HFFc6 (cell line): ENCODE measurements at regions not wholly inside any gene's neighbourhood (a gene's known extent, or its start where the extent isn't known, plus 50 kb on each side); places are given as distances from the start of the nearest gene placed in this dataset.

Experiments used
- DNase-seq: peaks from one replicate; pipeline ENCODE4 v3.0.0-alpha.2; 2018
- H3K27ac Mint-ChIP-seq: 2 replicates; pipeline ENCODE4 v1.8.0; 2020; ENCODE audit warnings: mild to moderate bottlenecking, mixed read lengths
- H3K27me3 Mint-ChIP-seq: 2 replicates; pipeline ENCODE4 v1.8.0; 2021; ENCODE audit warnings: mild to moderate bottlenecking, moderate library complexity, mixed read lengths; ENCODE audit not compliant: insufficient read depth
- H3K36me3 Mint-ChIP-seq: 2 replicates; pipeline ENCODE4 v1.8.0; 2021; ENCODE audit warnings: low read depth, mixed read lengths
- H3K4me1 Mint-ChIP-seq: 2 replicates; pipeline ENCODE4 v1.8.0; 2020; ENCODE audit warnings: low read depth, mixed read lengths
- H3K4me3 Mint-ChIP-seq: 2 replicates; pipeline ENCODE4 v1.8.0; 2020; ENCODE audit warnings: mild to moderate bottlenecking, moderate library complexity, mixed read lengths
- H3K9me3 Mint-ChIP-seq: 2 replicates; pipeline ENCODE4 v1.8.0; 2020; ENCODE audit warnings: mild to moderate bottlenecking, mixed read lengths
- TF ChIP-seq, protein P1 (sequence below): fragments of 200-600 bp; sonication (generic); IDR thresholded peaks from 2 replicates; pipeline ENCODE4 v1.5.0; 2021; ENCODE audit warnings: antibody characterized with exemption, mild to moderate bottlenecking

DNA sequence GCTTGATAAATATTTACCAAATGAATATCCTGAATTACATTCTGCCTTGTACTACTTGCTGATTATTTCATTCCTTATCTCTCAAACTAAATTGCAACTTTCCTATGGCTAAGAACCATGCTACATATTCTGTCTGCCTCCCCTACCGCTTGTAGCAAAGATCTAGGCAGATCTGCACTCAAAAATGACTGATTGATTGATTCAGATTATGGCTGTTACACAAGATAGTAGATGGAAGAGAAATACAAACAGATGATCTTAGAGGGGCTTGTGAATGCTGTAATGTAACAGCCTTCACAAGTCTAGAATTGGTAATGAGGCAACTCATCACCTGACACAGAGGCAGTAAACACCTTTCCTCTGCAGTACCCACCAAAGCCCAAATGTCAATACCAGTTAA, 446.1 kb downstream of the PRELID2 start:
- DNase-seq, result no peak
- Mint-ChIP-seq H3K36me3 (no peaks in the 10 kb centered on the region; the same call in 1 of the 2 replicates), H3K4me3 (no peak overlapping the region), H3K9me3 (peaks cover 7% of the 10 kb centered on the region; the same call in 1 of the 2 replicates), H3K27me3 (no peaks in the 10 kb centered on the region), H3K27ac (no peak overlapping the region), H3K4me1 (no peaks in the 10 kb centered on the region)
- TF ChIP-seq, protein P1, sequence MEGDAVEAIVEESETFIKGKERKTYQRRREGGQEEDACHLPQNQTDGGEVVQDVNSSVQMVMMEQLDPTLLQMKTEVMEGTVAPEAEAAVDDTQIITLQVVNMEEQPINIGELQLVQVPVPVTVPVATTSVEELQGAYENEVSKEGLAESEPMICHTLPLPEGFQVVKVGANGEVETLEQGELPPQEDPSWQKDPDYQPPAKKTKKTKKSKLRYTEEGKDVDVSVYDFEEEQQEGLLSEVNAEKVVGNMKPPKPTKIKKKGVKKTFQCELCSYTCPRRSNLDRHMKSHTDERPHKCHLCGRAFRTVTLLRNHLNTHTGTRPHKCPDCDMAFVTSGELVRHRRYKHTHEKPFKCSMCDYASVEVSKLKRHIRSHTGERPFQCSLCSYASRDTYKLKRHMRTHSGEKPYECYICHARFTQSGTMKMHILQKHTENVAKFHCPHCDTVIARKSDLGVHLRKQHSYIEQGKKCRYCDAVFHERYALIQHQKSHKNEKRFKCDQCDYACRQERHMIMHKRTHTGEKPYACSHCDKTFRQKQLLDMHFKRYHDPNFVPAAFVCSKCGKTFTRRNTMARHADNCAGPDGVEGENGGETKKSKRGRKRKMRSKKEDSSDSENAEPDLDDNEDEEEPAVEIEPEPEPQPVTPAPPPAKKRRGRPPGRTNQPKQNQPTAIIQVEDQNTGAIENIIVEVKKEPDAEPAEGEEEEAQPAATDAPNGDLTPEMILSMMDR, result no peak

DNA sequence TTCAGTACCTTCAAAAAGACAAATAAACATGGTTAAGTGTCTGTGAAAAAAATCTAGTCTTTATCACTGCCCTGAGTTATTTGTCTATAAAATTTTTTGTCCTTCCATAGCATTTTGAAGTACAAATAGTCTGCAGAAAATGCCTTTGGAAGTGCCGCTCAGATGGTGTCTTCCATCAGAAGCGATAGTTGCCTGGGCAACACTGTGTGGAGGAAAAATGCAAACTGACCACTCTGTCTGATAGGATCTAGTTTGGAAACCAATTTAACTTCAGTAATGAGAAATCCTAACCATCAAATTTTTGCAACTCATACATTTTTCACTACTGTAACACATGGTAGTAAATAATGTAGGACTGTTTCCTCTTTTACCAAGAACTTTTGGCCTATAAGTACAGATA, 449.9 kb downstream of the PRELID2 start:
- Mint-ChIP-seq H3K36me3 (peaks cover 14% of the 10 kb centered on the region), H3K4me3 (no peak overlapping the region), H3K27me3 (no peaks in the 10 kb centered on the region), H3K9me3 (peaks cover 12% of the 10 kb centered on the region), H3K4me1 (no peaks in the 10 kb centered on the region), H3K27ac (no peak overlapping the region)
- DNase-seq, result peak; percentile 25
- TF ChIP-seq, protein P1, result no peak

DNA sequence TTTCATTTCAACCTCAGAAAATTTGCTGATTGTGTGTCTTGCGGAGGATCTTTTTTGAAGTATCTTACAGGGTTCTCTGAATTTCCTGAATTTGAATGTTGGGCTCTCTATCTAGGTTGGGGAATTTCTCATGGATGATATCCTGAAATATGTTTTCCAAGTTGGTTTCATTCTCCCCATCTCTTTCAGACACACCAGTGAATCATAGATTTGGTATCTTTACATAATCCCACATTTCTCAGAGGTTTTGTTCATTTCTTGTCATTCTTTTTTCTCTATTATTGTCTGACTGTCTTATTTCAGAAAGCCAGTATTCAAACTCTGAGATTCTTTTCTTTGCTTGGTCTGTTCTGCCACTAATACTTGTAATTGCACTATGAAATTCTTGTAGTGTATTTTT, 456.9 kb downstream of the PRELID2 start:
- DNase-seq, result no peak
- H3K27ac Mint-ChIP-seq, result no peak overlapping the region

DNA sequence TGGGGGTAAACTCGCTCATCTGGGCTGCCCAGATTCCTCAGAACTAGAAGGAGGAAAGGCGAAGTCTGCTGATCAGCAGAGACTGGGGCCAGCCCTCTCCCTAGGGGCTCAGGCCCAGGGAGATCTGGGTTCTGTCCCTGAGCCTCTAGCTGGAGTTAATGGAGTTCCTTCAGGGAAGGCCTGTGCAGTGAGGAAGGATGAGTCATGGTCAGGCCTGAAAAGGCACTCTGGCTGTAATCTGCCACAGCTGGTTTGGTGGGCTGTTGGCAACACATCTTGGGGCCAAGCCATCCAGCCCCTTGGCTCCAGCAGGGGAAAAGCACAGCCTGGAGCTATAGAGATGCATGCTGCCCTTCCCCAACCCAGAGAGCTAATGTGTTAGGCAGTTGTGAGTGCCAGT, 459.6 kb downstream of the PRELID2 start:
- Mint-ChIP-seq H3K27me3 (no peaks in the 10 kb centered on the region), H3K36me3 (peaks cover 73% of the 10 kb centered on the region), H3K9me3 (peaks cover 77% of the 10 kb centered on the region), H3K27ac (no peak overlapping the region), H3K4me1 (peaks cover 7% of the 10 kb centered on the region; the same call in 1 of the 2 replicates), H3K4me3 (no peak overlapping the region)
- TF ChIP-seq, protein P1, result no peak
- no peak for DNase-seq

More for the DNA sequence above, 456.9 kb downstream of the PRELID2 start:
- peaks cover 67% of the 10 kb centered on the region for H3K9me3 Mint-ChIP-seq
- H3K4me1 Mint-ChIP-seq, result peaks cover 7% of the 10 kb centered on the region; the same call in 1 of the 2 replicates
- H3K4me3 Mint-ChIP-seq, result no peak overlapping the region
- TF ChIP-seq, protein P1, result no peak
- peaks cover 65% of the 10 kb centered on the region for H3K36me3 Mint-ChIP-seq
- no peaks in the 10 kb centered on the region for H3K27me3 Mint-ChIP-seq

DNA sequence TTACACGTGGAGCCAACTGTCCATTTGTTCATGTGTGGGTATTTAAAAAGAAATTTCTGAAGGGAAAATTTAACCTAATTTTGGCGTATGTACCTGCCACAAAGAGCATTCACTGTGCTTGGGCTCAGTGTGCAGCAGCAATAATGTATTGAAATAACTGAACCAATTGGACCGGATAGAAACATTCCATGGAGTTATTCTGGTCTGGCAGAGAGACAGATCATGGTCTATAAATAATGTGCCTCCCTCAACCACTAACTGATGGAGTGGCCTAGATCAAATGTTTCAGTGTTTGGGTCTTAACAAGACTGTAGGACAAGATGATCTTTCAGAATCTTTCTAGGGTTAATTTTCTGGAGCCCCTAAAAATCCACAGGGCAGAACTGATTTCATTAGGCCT, 469.7 kb downstream of the PRELID2 start:
- peaks cover 2% of the 10 kb centered on the region; the same call in 1 of the 2 replicates for H3K9me3 Mint-ChIP-seq
- H3K36me3 Mint-ChIP-seq, result peaks cover 31% of the 10 kb centered on the region
- H3K4me1 Mint-ChIP-seq, result peaks cover 72% of the 10 kb centered on the region
- TF ChIP-seq, protein P1, result no peak
- H3K27me3 Mint-ChIP-seq, result no peaks in the 10 kb centered on the region; the same call in 1 of the 2 replicates
- H3K4me3 Mint-ChIP-seq, result no peak overlapping the region
- no peak for DNase-seq
- H3K27ac Mint-ChIP-seq, result no peak overlapping the region

DNA sequence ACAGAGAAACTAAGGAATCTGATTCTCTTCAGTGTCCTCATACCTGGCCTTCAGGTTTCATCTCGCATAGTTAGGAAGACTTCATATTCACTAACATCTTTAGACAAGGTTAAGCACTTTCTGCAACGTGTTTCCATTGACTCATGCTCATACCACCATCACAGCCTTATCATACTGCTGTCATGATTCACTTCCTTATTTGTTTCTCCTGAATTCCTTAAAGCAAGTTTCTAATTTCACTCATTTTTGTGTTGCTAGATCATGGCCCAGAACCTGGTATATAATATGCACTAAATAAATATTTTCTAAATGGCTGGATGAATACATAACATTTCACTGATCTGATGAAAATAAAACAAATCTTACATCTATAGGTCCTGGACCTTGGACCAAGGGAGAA, 472.9 kb downstream of the PRELID2 start:
- DNase-seq, result peak; percentile 85
- H3K4me3 Mint-ChIP-seq, result peak overlapping the region; percentile 52
- TF ChIP-seq, protein P1, result no peak
- H3K36me3 Mint-ChIP-seq, result peaks cover 38% of the 10 kb centered on the region
- peaks cover 94% of the 10 kb centered on the region for H3K4me1 Mint-ChIP-seq
- peaks cover 8% of the 10 kb centered on the region for H3K9me3 Mint-ChIP-seq
- no peaks in the 10 kb centered on the region; the same call in 1 of the 2 replicates for H3K27me3 Mint-ChIP-seq
- H3K27ac Mint-ChIP-seq, result peak overlapping the region; percentile 90
